ENCODE measurements at regions not wholly inside any gene's neighbourhood (a gene's known extent, or its start where the extent isn't known, plus 50 kb on each side); places are given as distances from the start of the nearest gene placed in this dataset.

- intact Hi-C loops (cut with DNase I) = no loop called here
- no peak for ATAC-seq
- DNase-seq (ENCODE audit: low spot score) = no peak
Observed at GRCh38 chr3:83946049-83946448, 1012.7 kb upstream of the CADM2 start.

- ATAC-seq (no peak), DNase-seq (ENCODE audit: low spot score) (no peak)
- intact Hi-C loops (cut with DNase I) = no loop called here
Observed at GRCh38 chr3:83946554-83946953, 1012.2 kb upstream of the CADM2 start.

GRCh38 chr3:83948771-83949170 is 1010.0 kb upstream of the CADM2 start:
- DNase-seq (ENCODE audit: low spot score) (no peak), ATAC-seq (no peak)
- intact Hi-C loops (cut with DNase I) = no loop called here

GRCh38 chr3:83953417-83954089 is 1005.2 kb upstream of the CADM2 start:
- intact Hi-C loops (cut with DNase I) = no loop called here
- ATAC-seq = no peak
- DNase-seq (ENCODE audit: low spot score) = no peak

GRCh38 chr3:83956431-83956830 is 1002.4 kb upstream of the CADM2 start:
- ATAC-seq = no peak
- intact Hi-C loops (cut with DNase I) = no loop called here
- DNase-seq (ENCODE audit: low spot score) = no peak

- intact Hi-C loops (cut with DNase I) = no loop called here
- no peak for ATAC-seq
- no peak for DNase-seq (ENCODE audit: low spot score)
Observed at GRCh38 chr3:83968356-83968755, 990.4 kb upstream of the CADM2 start.

GRCh38 chr3:83971666-83972065 is 987.1 kb upstream of the CADM2 start:
- intact Hi-C loops (cut with DNase I) = no loop called here
- ATAC-seq (no peak), DNase-seq (ENCODE audit: low spot score) (no peak)

GRCh38 chr3:84008623-84009022 is 950.2 kb upstream of the CADM2 start:
- DNase-seq (ENCODE audit: low spot score) = no peak
- intact Hi-C loops (cut with DNase I) = no loop called here
- no peak for ATAC-seq

- intact Hi-C loops (cut with DNase I) = no loop called here
- ATAC-seq (no peak), DNase-seq (ENCODE audit: low spot score) (no peak)
Observed at GRCh38 chr3:84023842-84024241, 934.9 kb upstream of the CADM2 start.

GRCh38 chr3:84039099-84039498 is 919.7 kb upstream of the CADM2 start:
- DNase-seq (ENCODE audit: low spot score) (no peak), ATAC-seq (peak; percentile 48)
- intact Hi-C loops (cut with DNase I) = no loop called here

- no peak for DNase-seq (ENCODE audit: low spot score)
- intact Hi-C loops (cut with DNase I) = no loop called here
- ATAC-seq = no peak
Observed at GRCh38 chr3:84042399-84043106, 916.2 kb upstream of the CADM2 start.

- DNase-seq (ENCODE audit: low spot score) (no peak), ATAC-seq (no peak)
- intact Hi-C loops (cut with DNase I) = no loop called here
Observed at GRCh38 chr3:84066915-84067314, 891.9 kb upstream of the CADM2 start.

- intact Hi-C loops (cut with DNase I) = no loop called here
- no peak for ATAC-seq
- no peak for DNase-seq (ENCODE audit: low spot score)
Observed at GRCh38 chr3:84073664-84074063, 885.1 kb upstream of the CADM2 start.

GRCh38 chr3:84074767-84075166 is 884.0 kb upstream of the CADM2 start:
- intact Hi-C loops (cut with DNase I) = no loop called here
- DNase-seq (ENCODE audit: low spot score) (no peak), ATAC-seq (no peak)

GRCh38 chr3:84077479-84077878 is 881.3 kb upstream of the CADM2 start:
- intact Hi-C loops (cut with DNase I) = no loop called here
- ATAC-seq = no peak
- no peak for DNase-seq (ENCODE audit: low spot score)

- intact Hi-C loops (cut with DNase I) = no loop called here
Observed at GRCh38 chr3:84082726-84083125, 876.1 kb upstream of the CADM2 start.

GRCh38 chr3:84092907-84093306 is 865.9 kb upstream of the CADM2 start:
- DNase-seq (ENCODE audit: low spot score) (no peak), ATAC-seq (no peak)
- intact Hi-C loops (cut with DNase I) = no loop called here

More at GRCh38 chr3:84082726-84083125, 876.1 kb upstream of the CADM2 start:
- ATAC-seq = no peak
- DNase-seq (ENCODE audit: low spot score) = no peak

- DNase-seq (ENCODE audit: low spot score) (no peak), ATAC-seq (no peak)
- intact Hi-C loops (cut with DNase I) = no loop called here
Observed at GRCh38 chr3:84096188-84096587, 862.6 kb upstream of the CADM2 start.

- no peak for ATAC-seq
- intact Hi-C loops (cut with DNase I) = no loop called here
- DNase-seq (ENCODE audit: low spot score) = no peak
Observed at GRCh38 chr3:84100861-84101260, 857.9 kb upstream of the CADM2 start.

GRCh38 chr3:84108442-84108971 is 850.3 kb upstream of the CADM2 start:
- DNase-seq (ENCODE audit: low spot score) = no peak
- ATAC-seq = peak; percentile 83
- intact Hi-C loops (cut with DNase I) = no loop called here

GRCh38 chr3:84109911-84110310 is 848.9 kb upstream of the CADM2 start:
- ATAC-seq (no peak), DNase-seq (ENCODE audit: low spot score) (no peak)
- intact Hi-C loops (cut with DNase I) = no loop called here
